K562 (cell line): ENCODE measurements at regions not wholly inside any gene's neighbourhood (a gene's known extent, or its start where the extent isn't known, plus 50 kb on each side); places are given as distances from the start of the nearest gene placed in this dataset.

Experiments used
- ATAC-seq: fragments of 200-7000 bp; cut with Tn5 transposase; 3 replicates; pipeline ENCODE4 v1.9.1; 2020; ENCODE audit warnings: moderate library complexity
- BruUV-seq: library from RNA; stranded (reverse); fragments of 400-500 nt; replicated peaks from 2 replicates; lab custom pipeline; 2021; lab: Mats Ljungman, UMichigan
- CTCF ChIA-PET: fragments of 300-600 bp; formaldehyde crosslinking; extraction: SDS; loops from one replicate; lab custom pipeline; 2021; ENCODE audit warnings: low intra/inter-chr PET ratio; lab: Yijun Ruan, JAX
- POLR2A ChIA-PET: fragments of 300-600, 350-650 bp; sonication (Branson Sonifier 250); formaldehyde crosslinking; extraction: SDS; loops from one replicate; lab custom pipeline; 2021; ENCODE audit warnings: antibody characterized with exemption, inconsistent platforms; lab: Yijun Ruan, JAX
- DNase-seq, 4 experiments: peaks; one replicate each; pipeline versions ENCODE4 v3.0.0 to v3.0.0-alpha.2; 2011 to 2018; ENCODE audit warnings: low spot score in 3 of 4, mixed read lengths in 3 of 4; ENCODE audit errors: extremely low read depth in 1 of 4
- FAIRE-seq: peaks from 2 replicates; lab custom pipeline; 2011; peaks lifted over from hg19 to GRCh38; lab: Jason Lieb, UNC
- H2AFZ ChIP-seq: 2 replicates; pipeline ENCODE4 v1.6.0; 2011; ENCODE audit warnings: low read depth, low read length, control low read depth, inconsistent platforms
- H3K27ac ChIP-seq: fragments of 200-600 bp; 3 replicates; pipeline ENCODE4 v1.8.0; 2011; ENCODE audit warnings: low read depth, mild to moderate bottlenecking, control low read depth, inconsistent platforms, low read length, moderate library complexity, mixed read lengths; ENCODE audit errors: extremely low read depth
- H3K27me3 ChIP-seq, 2 experiments: fragments of 300-600 bp in 1 of 2; 2 replicates in 1 of 2; 3 replicates in 1 of 2; pipeline versions ENCODE4 v1.6.0 to v1.8.0; 2011; ENCODE audit warnings: inconsistent platforms in 2 of 2, low read length in 2 of 2, mild to moderate bottlenecking in 1 of 2, mixed read lengths in 1 of 2, moderate library complexity in 1 of 2; ENCODE audit not compliant: control insufficient read depth in 2 of 2, insufficient read depth in 2 of 2
- H3K36me3 ChIP-seq: fragments of 300-600 bp; 3 replicates; pipeline ENCODE4 v1.8.0; 2011; ENCODE audit warnings: mild to moderate bottlenecking, low read length, inconsistent platforms; ENCODE audit not compliant: control insufficient read depth, insufficient read depth
- H3K4me1 ChIP-seq, 2 experiments: fragments of 200-600 bp in 1 of 2; replicated peaks in 1 of 2; 2 replicates in 1 of 2; 3 replicates in 1 of 2; pipeline versions ENCODE4 v1.5.1 to v1.8.0; 2011; ENCODE audit warnings: inconsistent platforms in 2 of 2, low read length in 2 of 2, mild to moderate bottlenecking in 1 of 2, mixed read lengths in 1 of 2, moderate library complexity in 1 of 2; ENCODE audit not compliant: control insufficient read depth in 2 of 2, insufficient read depth in 2 of 2
- H3K4me2 ChIP-seq: 2 replicates; pipeline ENCODE4 v1.6.1; 2011; ENCODE audit warnings: low read length, control low read depth, inconsistent platforms, mixed read lengths; ENCODE audit not compliant: insufficient read depth
- H3K4me3 ChIP-seq: fragments of 200-600 bp; sonication (generic), shearing (Covaris generic); 2 replicates; pipeline ENCODE4 v1.5.1; 2016; ENCODE audit warnings: control low read depth, inconsistent platforms
- H3K79me2 ChIP-seq: fragments of 200-600 bp; 3 replicates; pipeline ENCODE4 v1.8.0; 2011; ENCODE audit warnings: low read length, inconsistent platforms; ENCODE audit not compliant: control insufficient read depth, insufficient read depth
- H3K9ac ChIP-seq, 2 experiments: 2 replicates each; pipeline versions ENCODE4 v1.6.0 to v1.6.1; 2011; ENCODE audit warnings: low read depth in 2 of 2, low read length in 2 of 2, control low read depth in 1 of 2, inconsistent platforms in 1 of 2, mild to moderate bottlenecking in 1 of 2, mixed read lengths in 1 of 2; ENCODE audit not compliant: insufficient read depth in 1 of 2
- H3K9me1 ChIP-seq: one replicate; pipeline ENCODE4 v1.6.0; 2011; ENCODE audit warnings: inconsistent platforms, mild to moderate bottlenecking, low read length, moderate library complexity; ENCODE audit not compliant: control insufficient read depth, insufficient read depth
- H3K9me3 ChIP-seq: replicated peaks from 2 replicates; pipeline ENCODE4 v1.5.1; 2011; ENCODE audit warnings: low read depth, low read length, inconsistent platforms; ENCODE audit not compliant: control insufficient read depth, insufficient read depth
- H4K20me1 ChIP-seq: replicated peaks from 2 replicates; pipeline ENCODE4 v1.6.1; 2011; ENCODE audit warnings: low read length, inconsistent platforms, mixed read lengths; ENCODE audit not compliant: control insufficient read depth, insufficient read depth
- ARID3B ChIP-seq: fragments of 250-450 bp; sonication (Bioruptor Pico); IDR thresholded peaks from 2 replicates; pipeline ENCODE4 v1.4.0; 2020; ENCODE audit warnings: borderline replicate concordance
- BDP1 ChIP-seq: IDR thresholded peaks from 3 replicates; pipeline ENCODE4 v1.6.1; 2011; ENCODE audit not compliant: insufficient read length, insufficient read depth
- MTA1 ChIP-seq: fragments of 450-650 bp; IDR thresholded peaks from 2 replicates; pipeline ENCODE4 v1.6.1; 2017; ENCODE audit warnings: borderline replicate concordance
- MXI1 ChIP-seq: IDR thresholded peaks from 2 replicates; pipeline ENCODE4 v1.6.1; 2011; ENCODE audit warnings: low read depth, mild to moderate bottlenecking, improper control_type of control experiment, low read length
- ZNF668 ChIP-seq: fragments of 250-450 bp; sonication (Bioruptor Pico); IDR thresholded peaks from 2 replicates; pipeline ENCODE4 v1.8.0; 2022; ENCODE audit warnings: mild to moderate bottlenecking, inconsistent platforms
- ZNF766 ChIP-seq: fragments of 200-800 bp; sonication (Bioruptor generic); conservative IDR thresholded peaks from 2 replicates; pipeline ENCODE4 v1.6.1; 2016; ENCODE audit warnings: missing genetic modification characterization, missing compliant biosample characterization
- WGBS: fragments of 100-300 bp; shearing (Covaris generic); methylation state at CpG from one replicate; pipeline ENCODE4 v1.1.6; 2016; ENCODE audit warnings: low coverage, mixed read lengths; ENCODE audit not compliant: insufficient coverage; ENCODE audit errors: missing lambda C conversion rate; 5-methylcytosine and 5-hydroxymethylcytosine counted together
- in situ Hi-C: fragments of 300-500 bp; cut with MboI; formaldehyde crosslinking; loops from 4 replicates; pipeline ENCODE4 v1.15.0; 2018; ENCODE audit warnings: inconsistent platforms, mixed read lengths
- intact Hi-C: fragments of 100-400 bp; cut with micrococcal nuclease; formaldehyde crosslinking; loops from 2 replicates; pipeline ENCODE4 v1.14.2; 2022

- DNase-seq, result no peak
- intact Hi-C loops, result no loop called here
- no peak for ATAC-seq
- H2AFZ ChIP-seq, result no peak overlapping the region
- in situ Hi-C loops, result no loop called here
- no peaks in the 10 kb centered on the region for H3K4me1 ChIP-seq
- no peak overlapping the region for H3K9ac ChIP-seq
- no peaks in the 10 kb centered on the region for H3K9me1 ChIP-seq
- FAIRE-seq, result no peak
- no TSS peak for BruUV-seq
- H4K20me1 ChIP-seq, result no peaks in the 10 kb centered on the region
- TF ChIP-seq ZNF766 (CRISPR knock-in tag), result no peak
- H3K79me2 ChIP-seq, result no peaks in the 10 kb centered on the region
- no peaks in the 10 kb centered on the region for H3K27me3 ChIP-seq
- H3K36me3 ChIP-seq, result no peaks in the 10 kb centered on the region
- H3K9me3 ChIP-seq, result no peaks in the 10 kb centered on the region
- ChIA-PET POLR2A (no interaction called here), CTCF (no interaction called here)
- 1% methylated on average over 9 of the region's 9 CpGs for WGBS
- no peak overlapping the region for H3K4me3 ChIP-seq
- no peak overlapping the region for H3K4me2 ChIP-seq
- H3K27ac ChIP-seq, result no peak overlapping the region
These were observed 1147.7 kb upstream of the WWC1 start for GRCh38 chr5:167143716-167144115.

DNA sequence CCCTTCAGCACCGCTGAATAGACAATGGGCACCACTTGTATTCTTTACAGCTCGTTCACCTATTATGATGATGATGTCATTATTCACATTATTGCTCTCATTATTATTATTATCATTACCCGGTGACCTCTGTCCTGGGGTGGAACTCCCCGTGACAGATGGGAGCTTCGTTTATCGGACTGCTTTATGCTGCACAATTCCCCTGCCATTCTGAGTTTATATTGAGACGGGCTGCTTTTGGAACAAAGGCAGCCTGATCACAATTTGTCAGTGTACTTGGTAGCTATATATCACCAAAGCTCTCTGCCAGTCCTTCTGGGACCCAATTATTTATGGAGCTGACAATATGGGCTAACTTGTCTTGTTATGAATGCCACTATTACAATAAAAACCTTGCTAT, 1145.6 kb upstream of the WWC1 start:
- no peak overlapping the region for H3K9ac ChIP-seq
- no peak for FAIRE-seq
- POLR2A ChIA-PET, result no interaction called here
- H3K79me2 ChIP-seq, result no peaks in the 10 kb centered on the region
- H3K27ac ChIP-seq, result no peak overlapping the region
- intact Hi-C loops (no loop called here), in situ Hi-C loops (no loop called here)
- H3K27me3 ChIP-seq, result no peaks in the 10 kb centered on the region
- DNase-seq, result no peak
- ATAC-seq, result no peak
- H2AFZ ChIP-seq, result no peak overlapping the region
- TF ChIP-seq MXI1 (no peak), ZNF668 (no peak), ARID3B (no peak), MTA1 (no peak), BDP1 (no peak)
- no peaks in the 10 kb centered on the region for H3K4me1 ChIP-seq
- H3K9me3 ChIP-seq, result no peaks in the 10 kb centered on the region
- no peaks in the 10 kb centered on the region for H4K20me1 ChIP-seq
- H3K4me3 ChIP-seq, result no peak overlapping the region
- H3K4me2 ChIP-seq, result no peak overlapping the region
- H3K36me3 ChIP-seq, result no peaks in the 10 kb centered on the region
- CTCF ChIA-PET, result no interaction called here
- 2% methylated on average over 7 of the region's 7 CpGs for WGBS
- no peaks in the 10 kb centered on the region for H3K9me1 ChIP-seq
- BruUV-seq, result no TSS peak
